GM19397 (cell line): ENCODE measurements at regions not wholly inside any gene's neighbourhood (a gene's known extent, or its start where the extent isn't known, plus 50 kb on each side); places are given as distances from the start of the nearest gene placed in this dataset.

Source experiments
- ATAC-seq: cut with Tn5 transposase; IDR thresholded peaks from one replicate; pipeline ENCODE4 v1.9.1; 2021; ENCODE audit warnings: mild to moderate bottlenecking, moderate library complexity; ENCODE audit not compliant: unreplicated experiment

DNA sequence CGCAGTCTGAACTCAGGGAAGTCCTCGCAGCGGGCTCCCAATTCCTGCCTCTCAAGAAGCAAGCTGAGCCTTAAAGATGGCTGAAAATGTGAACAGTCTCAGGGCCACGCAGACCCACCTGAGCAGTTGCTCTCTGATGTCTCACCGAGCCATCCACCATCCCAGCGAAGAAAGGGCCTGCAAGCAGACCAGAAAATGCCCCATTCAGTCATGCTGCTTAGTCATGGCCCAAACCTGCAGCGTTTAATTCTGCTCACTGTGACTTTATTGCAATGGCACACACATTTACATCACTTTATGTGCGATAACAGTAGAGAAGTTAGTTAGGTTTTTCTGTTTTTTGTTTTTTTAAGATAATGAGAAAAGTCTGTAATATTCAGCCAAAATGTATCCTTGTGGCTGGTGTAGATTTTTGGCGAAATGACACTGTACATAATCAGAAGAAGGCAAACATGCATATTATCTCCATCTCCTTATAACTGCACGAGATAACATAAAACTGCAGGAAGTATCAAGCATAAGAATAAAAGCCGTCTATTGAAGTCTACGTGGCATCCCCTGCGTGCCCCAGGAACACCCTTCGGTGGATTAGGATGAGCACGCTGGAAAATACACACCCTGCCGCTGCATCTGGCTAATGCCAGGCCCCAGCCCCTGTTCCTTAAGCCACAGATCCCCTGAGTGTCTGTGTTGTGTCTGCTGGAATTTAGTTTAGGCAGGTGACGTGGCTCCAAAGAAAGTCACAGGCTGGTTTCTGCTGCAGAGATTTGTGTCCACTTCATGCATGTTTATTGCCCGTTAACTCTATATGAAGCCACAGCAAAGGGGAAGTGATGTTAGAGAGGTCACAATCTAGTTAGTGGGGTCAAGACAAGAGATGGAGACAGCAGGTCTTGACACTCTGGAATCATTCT, 119.8 kb upstream of the IRF2BP2 start:
- no peak for ATAC-seq

DNA sequence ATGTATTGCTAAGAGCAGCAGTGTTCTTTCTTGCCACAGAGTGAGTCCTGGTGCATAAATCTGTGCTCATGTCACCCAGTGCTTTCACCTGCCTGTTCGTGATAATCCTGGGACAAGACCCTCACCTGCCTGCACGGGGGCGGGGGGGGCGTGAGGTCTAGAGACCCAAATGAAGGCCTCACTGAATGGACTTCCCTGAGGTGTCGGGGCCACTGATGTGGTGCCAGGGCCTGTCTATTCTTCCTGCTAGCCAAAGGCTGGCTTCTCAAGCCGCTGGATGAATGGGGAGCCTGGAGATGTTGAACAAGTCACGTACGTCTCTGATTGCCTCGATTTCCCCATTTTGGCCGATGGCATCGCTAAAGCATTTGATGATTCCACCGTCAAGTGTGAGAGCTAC, 118.8 kb upstream of the IRF2BP2 start:
- no peak for ATAC-seq

DNA sequence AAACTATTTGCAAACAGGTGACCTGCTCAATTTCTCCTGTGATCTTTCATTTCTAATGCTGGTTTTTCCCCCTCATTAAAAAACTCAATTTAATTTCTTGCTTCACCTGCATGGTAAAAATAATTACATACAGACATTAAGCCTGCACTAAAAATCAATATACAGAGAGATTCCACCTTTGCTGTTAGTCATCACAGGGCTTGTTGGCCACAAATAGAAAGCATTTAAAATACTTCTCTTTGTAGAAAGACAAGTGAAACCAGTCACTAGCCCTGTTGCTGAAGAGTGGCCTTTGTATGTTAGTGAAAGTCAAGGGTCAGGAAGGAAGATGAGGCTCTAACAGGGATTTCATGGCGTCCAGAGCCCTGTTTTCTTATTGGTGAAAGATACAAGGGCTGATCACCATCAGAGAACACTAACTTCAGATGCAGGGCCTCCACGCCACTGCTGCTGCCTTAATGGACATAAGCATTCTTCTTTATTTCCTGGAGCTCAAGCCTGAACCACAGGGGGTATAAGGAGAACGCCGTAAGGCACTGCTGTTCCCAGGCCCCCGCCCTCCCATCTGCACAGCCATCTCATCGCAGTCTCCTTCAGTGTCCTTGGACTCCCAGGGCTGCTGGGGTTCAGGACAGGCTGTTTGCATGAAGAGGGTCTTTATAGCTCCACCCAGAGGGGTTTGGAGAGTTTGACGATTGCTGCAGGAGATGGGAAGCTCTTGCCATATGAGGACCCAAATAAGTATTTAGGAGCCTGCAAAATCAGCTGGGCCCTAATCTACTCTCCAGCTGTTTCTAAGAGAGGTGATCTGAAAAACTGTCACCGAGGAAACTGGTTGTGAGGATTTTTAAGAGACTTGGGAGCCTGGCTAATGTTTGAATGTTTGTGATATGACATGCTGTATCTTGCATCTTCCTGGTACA, 117.3 kb upstream of the IRF2BP2 start:
- ATAC-seq: no peak

DNA sequence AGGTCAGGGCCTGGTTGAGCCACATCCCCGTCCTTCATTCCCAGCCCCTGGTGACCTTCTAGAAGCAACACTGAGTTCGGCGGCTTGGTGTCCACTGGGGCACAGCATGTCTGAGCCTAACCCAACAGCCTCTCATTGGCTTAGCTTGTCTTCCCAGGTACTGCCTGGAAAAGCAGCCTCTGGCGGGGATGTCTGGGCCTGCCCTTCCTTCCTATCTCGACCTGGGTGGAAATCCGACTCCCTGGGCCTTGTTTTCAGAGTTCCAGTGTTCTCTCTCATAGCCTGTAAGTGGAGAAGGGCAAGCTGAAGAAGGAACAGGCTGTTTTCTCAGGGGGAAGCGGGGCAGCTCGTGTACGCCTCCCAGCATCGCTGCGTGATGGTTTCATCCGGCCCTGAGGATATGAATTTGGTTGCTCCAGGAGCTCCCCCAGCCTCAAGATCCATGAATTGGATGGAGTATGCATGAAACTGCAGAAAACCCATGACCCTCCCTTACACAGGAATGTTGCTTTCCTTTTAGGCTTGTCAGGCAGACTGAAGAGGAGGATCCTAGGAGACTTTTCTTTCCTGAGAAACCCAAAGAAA, 116.5 kb upstream of the IRF2BP2 start:
- ATAC-seq: no peak

DNA sequence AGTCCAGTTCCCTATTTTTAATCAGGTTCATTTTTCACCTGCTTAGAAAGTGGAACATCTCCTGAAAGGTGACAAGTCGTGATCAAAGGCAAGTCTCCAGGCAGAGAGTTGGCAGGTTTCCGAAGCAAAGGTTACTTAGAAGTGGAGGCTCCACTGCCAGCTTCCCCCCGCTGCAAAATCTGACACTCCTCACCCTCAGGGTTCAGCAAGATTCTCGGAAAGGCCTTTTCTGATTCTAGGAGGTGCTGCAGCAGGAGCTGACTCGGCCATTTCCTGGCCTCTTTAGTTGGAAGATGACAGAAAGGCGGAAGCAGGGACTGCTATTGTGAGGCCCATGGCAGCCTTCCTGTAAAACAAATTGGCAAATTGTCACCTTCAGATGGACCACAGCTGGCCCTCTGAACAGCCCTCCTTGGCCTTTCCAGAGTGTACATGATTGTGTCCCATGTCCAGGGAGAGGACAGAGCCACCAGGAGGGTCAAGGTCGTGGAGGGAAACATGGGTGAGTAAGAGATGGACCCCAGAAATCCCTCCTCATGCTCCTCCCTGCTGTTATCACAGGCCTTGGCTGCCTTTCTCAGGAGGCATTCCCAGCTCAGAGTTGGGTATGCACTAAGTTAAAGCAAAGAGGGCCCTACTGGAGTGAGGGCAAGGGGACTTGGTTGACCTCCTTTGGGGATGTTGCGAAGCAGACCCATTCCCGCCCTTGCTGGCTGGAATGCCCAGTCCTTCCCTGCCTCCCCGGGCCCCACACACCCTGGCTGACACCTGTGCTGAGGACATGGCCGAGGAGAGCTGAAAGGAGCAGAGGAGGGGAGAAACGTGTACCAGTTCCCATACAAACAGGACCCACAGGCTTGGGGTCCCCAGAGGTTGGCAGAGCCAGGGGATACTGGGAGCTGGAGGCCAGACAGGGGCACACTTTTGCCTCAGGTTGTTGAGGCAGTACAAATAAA, 115.5 kb upstream of the IRF2BP2 start:
- no peak for ATAC-seq

DNA sequence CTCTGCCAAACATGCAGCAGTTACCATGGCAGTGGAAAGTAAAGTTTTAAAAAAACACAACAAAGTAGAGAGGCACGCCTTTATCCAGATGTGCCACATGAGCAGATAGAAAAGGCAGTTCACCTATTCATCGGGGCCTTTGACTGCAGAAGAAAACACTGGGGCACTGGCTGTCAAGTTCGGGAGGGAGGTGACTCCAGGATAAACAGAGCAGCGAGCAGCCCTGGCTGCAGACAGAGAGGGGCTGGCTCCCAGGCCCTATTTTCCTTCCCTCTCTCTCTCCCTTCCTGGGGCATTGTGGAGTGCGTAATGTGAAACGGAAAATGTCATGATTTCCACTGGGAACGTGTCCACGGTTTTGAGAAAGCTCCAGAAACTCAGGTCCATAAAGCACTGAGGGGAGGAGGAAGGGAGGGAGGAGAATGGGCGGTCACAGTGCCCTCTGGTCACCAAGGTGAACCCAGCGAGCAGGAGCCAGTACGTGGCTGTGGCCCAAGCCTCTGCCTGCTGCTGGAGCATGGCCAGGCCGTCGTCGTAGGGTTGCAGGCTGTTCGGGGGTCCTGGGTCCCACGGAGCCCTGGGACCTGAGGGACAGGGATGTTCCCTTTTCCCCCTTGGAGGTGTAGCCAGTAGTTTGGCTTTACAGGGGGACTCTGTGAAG, 114.7 kb upstream of the IRF2BP2 start:
- peak; percentile 15 for ATAC-seq

DNA sequence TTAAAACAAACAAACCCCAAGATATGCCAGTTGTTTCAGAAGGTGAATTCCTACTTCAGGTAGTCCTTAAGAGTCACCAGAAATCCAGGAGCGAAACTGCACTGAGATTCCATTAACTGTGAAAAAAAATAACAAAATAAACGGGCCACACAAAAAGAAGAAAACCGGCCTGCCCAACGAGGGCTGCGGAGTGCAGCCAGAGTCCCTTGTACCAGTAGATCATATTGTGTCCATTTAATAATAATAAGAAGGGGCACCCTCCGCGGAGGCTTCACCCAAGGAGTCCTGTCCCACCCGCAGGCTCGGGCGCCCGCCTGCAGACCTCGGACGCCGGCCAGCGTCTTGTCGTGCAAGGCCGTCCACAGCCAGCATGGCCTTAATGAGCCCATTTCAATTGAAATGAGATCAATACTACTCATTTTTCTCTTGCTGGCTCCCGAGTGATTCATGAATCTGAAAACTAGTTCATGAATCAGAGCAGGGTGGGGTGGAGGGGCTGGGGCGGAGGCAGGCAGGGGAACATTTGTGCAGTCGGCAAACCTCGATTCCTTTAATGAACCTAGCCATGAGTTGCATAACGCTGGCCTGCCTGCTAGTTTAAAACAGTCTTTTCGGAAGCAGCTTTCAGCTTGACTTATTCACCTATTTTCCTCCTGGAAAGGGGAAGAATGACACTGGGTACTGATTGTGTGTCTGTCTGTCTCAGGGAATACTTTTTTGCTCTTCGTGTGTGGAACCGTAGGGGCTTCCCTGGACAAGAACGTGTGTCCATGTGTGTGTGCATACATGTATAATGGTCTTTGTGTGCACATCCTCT, 113.1 kb upstream of the IRF2BP2 start:
- no peak for ATAC-seq

DNA sequence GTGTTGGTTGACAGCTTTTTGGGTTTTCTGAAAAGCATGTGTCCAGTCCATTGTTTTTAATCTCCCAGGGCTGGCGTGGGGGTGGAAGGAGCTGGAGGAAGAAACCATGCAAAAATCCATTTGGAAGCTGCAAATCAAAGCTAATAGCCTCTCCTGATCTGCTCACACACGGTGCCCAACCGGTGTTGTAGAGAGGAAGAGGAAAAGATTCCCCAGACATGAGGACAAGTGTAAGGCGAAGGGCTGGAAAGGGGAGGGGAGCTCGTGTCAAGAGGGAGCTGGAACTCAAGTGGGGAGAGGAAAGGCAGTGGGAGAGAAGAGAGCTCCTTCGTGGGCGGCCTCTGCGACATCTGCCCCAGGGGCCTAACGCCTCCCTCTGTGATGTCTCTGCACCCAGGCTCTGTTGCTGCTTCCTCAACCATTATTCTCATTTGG, 112.3 kb upstream of the IRF2BP2 start:
- ATAC-seq: no peak

DNA sequence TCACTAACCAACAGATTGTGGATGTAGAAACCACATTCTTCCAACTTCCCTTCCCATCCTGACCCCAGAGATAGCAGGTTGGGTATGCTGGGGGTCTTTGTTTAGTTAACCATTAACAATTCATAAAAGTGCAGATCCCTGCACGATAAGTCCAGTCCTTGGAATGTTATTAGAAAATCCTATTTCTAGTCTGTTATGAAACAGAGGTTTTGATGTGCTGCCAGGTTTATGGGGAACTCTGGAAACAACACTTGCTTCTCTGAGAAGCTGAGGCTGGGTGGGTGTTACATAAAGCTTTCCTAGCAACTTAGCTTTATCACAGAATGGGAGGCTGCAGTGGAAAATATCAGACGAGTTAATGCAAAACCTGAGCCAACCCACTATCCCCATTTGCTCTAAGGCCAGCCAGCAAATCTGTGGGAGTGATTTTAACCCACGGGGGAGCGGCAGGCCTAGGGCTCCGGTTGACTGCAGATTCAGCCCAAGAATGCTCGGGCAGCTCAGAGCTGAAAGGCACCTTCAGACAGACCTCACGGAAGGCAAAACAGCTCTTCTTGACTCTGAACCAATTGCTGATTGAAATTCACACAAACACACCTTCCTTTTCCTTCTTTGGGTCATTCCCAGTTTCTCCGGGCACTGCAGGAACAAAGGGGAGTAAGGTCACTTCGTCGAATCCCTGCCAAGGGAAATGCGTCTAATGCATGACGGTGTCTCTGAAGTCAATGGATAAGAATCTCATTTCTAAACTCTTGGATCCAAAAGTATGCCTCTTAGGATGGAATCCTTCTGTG, 111.7 kb upstream of the IRF2BP2 start:
- ATAC-seq: no peak

DNA sequence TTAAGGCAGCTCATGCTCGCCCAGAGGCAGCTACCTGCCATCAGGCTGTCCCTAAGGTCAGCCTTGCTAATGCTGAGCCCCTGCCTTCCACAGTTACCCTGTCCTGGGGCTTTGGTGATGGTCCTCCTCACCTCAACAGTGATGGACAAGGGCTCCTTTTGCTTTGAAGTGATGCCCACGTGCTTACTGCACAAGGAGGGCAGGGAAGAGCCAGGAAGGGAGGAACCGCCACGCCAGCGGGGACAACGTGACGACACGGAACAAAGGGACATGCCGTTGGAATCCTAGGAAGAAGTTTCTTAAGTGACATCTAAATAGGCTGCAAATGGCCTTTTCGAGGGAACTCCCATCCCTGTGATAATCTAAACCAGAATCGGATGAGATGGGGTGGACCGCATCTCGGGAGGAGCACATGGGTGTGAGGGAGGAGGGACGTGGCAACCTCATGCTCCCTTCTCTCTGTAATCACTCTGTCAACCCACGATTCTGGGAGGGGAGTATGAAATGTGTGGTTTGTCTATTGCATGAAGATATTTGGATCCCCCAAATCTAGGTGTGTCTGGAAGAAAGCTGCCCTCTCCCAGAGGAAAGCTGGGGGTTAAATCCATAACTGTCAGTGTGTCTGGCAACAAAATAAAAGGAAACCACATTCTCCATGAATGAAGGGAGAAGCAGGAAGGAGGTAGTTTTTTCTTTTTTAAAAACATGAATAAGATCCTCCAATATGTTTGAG, 110.9 kb upstream of the IRF2BP2 start:
- no peak for ATAC-seq

DNA sequence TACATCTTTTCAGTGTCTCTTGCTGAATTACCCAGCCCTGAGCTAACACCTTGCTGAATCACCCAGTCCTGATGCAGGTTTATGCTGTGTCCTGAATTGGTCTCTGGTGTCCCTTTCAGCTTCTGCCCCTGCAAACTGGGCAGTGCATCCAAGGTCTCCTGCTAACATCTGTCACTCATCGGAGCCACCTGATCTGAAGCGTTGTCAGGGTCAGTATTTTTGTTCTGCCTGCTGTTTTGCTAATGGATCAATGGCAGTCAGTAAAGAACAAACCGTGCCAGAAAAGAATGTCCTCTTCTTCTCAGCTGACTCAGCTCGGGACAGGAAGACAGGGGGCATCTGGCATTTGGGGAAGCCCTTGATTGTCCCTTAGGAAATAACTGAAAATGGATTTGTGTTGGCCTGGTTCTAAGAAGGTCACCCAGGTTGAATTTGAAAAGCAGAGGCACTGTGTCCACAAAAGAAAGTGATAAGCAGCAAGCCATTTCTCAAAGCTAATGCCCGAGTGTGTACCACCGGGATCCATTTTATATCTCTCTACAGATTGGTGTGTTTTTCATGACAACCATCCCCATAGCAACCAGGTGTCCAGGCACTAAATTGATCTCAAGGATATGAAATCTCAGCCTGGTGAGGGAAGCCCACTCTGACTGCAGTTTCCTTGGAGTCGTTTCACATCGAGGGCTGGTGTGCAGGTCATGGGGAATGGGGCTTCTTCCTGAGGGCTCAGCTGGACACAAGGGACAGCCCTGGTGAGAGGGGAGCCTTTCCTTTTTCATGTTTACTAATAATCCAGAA, 109.7 kb upstream of the IRF2BP2 start:
- no peak for ATAC-seq

DNA sequence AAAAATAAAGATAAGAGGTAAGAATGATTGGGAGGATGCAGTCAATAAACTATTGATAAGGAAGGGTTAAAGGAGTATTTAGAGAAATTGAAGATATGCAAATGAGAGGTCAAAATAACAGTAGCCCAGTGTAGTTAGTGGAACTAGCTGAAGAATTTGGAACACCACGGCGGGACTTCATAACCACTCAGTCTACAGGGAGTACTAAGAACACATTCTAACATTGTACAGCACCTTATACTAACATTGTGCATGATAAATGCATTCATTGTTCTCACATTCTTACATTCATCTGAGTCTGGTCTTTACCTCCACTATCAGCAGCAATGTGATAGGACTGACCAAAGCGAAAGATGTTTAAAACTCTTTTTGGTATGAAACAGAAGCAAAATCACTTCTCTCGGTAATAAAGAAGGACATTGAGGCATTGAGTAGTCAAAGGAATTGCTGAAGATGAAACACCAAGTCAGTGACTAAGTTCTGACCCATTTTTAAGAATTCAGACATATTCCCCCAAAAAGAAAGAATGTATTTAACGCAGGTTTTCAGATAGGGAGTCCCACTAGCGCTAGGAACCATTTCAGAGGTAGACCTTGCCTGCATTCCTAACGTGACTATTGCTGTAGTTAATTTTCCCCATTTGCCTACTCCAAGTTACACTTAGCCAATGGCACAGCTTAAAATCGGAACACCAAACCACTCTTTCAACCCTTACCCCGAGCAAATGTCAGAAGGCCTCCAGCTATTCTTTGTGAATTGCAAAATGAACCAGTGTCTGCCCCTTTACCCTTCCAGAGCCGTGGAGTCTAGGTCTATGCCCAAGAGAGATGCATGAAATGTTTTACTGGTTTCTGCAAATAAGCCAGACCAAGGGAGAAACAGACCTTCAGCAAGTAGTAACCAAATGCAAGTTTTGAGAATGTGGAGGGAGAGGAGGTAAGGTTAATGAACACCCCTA, 108.8 kb upstream of the IRF2BP2 start:
- no peak for ATAC-seq

DNA sequence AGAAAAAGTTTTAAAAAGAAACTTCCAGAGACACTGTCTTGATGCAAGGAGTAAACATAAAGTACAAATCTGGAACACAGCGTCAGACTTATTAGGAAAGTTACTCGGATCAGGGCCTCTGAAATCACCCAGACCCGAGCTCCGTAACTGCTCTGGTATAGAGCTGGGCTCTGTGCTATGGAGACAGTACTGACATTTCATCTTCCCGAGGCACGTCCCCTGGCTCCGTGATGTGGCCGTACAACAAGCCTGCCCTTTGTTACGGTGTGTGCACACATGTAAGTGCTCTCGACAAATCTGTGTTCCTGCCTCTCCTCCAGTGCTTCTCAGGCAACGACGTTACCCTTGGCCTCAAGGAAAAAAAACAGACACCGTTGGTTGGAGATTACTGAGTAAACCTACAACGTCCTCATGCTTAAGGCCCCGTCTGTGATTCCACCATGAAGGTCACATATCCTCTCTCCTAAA, 107.0 kb upstream of the IRF2BP2 start:
- ATAC-seq: no peak

DNA sequence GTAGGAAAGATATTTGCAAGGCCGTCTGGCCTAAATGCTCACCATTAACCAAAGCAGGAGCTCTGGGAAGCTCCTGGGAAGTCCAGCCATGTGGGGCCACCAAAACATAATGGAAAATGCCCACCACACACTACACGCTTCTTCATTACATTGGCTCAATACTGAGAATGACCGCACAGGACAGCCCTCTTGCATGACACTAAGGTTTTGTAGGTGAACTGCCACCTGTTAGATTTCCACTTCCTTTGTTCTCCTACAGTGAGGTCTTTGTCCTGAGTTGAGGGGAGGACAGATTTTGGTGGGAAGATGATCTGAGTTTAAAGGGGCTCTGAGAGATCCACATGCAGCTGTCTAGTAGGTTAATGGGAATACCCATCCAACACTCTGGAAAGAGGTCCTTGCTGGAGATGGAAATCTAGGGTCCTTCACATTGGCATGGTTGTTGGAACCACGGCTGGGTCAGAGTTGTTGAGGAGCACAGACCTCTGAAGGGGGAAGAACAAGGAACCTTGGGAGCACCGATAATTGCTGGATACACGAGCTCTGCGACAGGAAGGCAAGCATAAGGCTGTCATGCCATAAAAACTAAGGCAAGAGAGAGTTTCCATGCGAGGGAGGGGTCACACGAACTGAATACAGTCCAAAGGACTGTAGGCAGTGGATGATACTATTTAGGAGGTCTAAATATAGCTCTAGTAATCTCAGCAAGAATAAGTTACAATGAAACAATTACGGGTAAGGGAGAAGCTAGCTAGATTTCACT, 105.5 kb upstream of the IRF2BP2 start:
- ATAC-seq: no peak

DNA sequence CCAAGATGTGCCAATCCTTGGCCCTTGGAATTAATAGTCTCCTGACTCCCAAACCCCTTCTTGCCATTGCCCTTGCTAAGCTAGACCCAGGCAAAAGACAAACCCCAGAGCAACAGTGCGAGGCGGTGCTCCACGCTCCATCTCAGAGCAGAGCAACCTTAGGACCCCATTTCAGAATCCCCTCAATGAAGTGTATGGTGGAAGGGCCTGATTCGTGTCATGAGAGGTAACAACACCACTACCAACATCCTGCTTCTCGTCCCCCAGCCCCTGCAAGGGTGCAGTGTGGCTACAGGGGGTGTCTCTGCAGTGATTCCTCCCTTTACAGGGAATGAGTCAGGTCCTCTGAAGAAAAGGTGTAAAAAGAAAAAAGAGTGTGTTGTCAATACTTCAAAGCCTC, 103.9 kb upstream of the IRF2BP2 start:
- no peak for ATAC-seq
